ENCODE measurements at regions not wholly inside any gene's neighbourhood (a gene's known extent, or its start where the extent isn't known, plus 50 kb on each side); places are given as distances from the start of the nearest gene placed in this dataset.

- TF ChIP-seq, protein P1, sequence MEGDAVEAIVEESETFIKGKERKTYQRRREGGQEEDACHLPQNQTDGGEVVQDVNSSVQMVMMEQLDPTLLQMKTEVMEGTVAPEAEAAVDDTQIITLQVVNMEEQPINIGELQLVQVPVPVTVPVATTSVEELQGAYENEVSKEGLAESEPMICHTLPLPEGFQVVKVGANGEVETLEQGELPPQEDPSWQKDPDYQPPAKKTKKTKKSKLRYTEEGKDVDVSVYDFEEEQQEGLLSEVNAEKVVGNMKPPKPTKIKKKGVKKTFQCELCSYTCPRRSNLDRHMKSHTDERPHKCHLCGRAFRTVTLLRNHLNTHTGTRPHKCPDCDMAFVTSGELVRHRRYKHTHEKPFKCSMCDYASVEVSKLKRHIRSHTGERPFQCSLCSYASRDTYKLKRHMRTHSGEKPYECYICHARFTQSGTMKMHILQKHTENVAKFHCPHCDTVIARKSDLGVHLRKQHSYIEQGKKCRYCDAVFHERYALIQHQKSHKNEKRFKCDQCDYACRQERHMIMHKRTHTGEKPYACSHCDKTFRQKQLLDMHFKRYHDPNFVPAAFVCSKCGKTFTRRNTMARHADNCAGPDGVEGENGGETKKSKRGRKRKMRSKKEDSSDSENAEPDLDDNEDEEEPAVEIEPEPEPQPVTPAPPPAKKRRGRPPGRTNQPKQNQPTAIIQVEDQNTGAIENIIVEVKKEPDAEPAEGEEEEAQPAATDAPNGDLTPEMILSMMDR (IDR thresholded peaks at IDR 0.05) = no peak
- TF ChIP-seq POLR2AphosphoS5 (IDR thresholded peaks at IDR 0.05) = no peak
- TF ChIP-seq POLR2A (IDR thresholded peaks at IDR 0.05) = no peak
- TF ChIP-seq EP300 (IDR thresholded peaks at IDR 0.05) = no peak
These were observed 68.7 kb upstream of the BMAL1 start for GRCh38 chr11:13208921-13209320.
